ENCODE measurements at regions not wholly inside any gene's neighbourhood (a gene's known extent, or its start where the extent isn't known, plus 50 kb on each side); places are given as distances from the start of the nearest gene placed in this dataset.
A peak's percentile ranks its signal among the peaks of the same experiment; 100 is the strongest.

GRCh38 chr2:23286031-23286757 lies 98.8 kb upstream of the KLHL29 start:
- H3K4me3 ChIP-seq, result no peak overlapping the region
- H3K36me3 ChIP-seq (ENCODE audit: insufficient read depth in 1 of 2, low read depth in 1 of 2), result no peaks in the 10 kb centered on the region
- H3K4me1 ChIP-seq, result peaks cover 7% of the 10 kb centered on the region
- intact Hi-C loops (cut with DNase I), result no loop called here
- no peak for TF ChIP-seq CTCF (IDR thresholded peaks at IDR 0.05)
- H3K27me3 ChIP-seq (ENCODE audit: insufficient read depth in 3 of 3, low read length in 2 of 3), result no peaks in the 10 kb centered on the region
- H3K9me3 ChIP-seq, result no peaks in the 10 kb centered on the region
- WGBS, 3 donors, result 86 to 88% (median 87%) methylated on average over 6 of the region's 6 CpGs
- ATAC-seq (peak in 1 of 4 donors; percentile 10), DNase-seq (no peak)
- peak overlapping the region; percentile 57 for H3K27ac ChIP-seq

- intact Hi-C loops (cut with DNase I), result no loop called here
- DNase-seq (peak; percentile 70 to 80), ATAC-seq (peak; percentile 88 to 96 (median 92))
- no peak overlapping the region for H3K4me3 ChIP-seq
- H3K27ac ChIP-seq, result peak overlapping the region; percentile 57
- TF ChIP-seq CTCF (IDR thresholded peaks at IDR 0.05), result no peak
- WGBS, 3 donors, result 26 to 37% (median 32%) methylated on average over 6 of the region's 6 CpGs
- H3K4me1 ChIP-seq, result peaks cover 7% of the 10 kb centered on the region
- no peaks in the 10 kb centered on the region for H3K9me3 ChIP-seq
- H3K27me3 ChIP-seq (ENCODE audit: insufficient read depth in 3 of 3, low read length in 2 of 3), result no peaks in the 10 kb centered on the region
- no peaks in the 10 kb centered on the region for H3K36me3 ChIP-seq (ENCODE audit: insufficient read depth in 1 of 2, low read depth in 1 of 2)
Measured at GRCh38 chr2:23286758-23287704, 97.9 kb upstream of the KLHL29 start.

- H3K9me3 ChIP-seq, result no peaks in the 10 kb centered on the region
- no peak for ATAC-seq
Measured at GRCh38 chr2:23289671-23290070, 95.3 kb upstream of the KLHL29 start.

DNA sequence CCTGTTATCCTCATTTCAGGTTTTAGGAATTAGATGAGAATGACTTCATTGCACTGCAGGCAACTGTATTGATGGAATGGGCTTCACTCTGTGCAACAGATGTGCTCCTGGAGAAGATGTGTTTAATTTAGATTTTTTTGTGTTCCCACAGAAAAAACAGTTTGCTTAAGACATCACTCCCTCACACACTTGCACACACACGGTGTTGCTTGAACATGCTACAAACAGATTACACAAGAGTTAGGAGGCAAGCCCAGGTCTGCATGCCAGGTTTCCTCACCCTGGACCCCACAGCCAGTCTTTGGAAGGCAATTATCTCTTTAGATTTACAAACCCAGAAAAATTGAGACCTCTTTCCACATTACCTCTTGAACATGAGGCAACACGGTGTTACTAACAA lies 93.7 kb upstream of the KLHL29 start:
- peak in 3 of 4 donors; percentile 7 to 39 (median 29) for ATAC-seq
- no peak overlapping the region for H3K27ac ChIP-seq
- H3K9me3 ChIP-seq, result no peaks in the 10 kb centered on the region
- H3K27me3 ChIP-seq (ENCODE audit: insufficient read depth in 3 of 3, low read length in 2 of 3), result no peaks in the 10 kb centered on the region
- H3K4me3 ChIP-seq, result no peak overlapping the region
- peaks cover 7% of the 10 kb centered on the region for H3K4me1 ChIP-seq
- DNase-seq, result peak; percentile 60 to 63
- intact Hi-C loops (cut with DNase I), result no loop called here
- no peak for TF ChIP-seq CTCF (IDR thresholded peaks at IDR 0.05)
- no peaks in the 10 kb centered on the region for H3K36me3 ChIP-seq (ENCODE audit: insufficient read depth in 1 of 2, low read depth in 1 of 2)
- WGBS, 3 donors, result 31 to 42% (median 33%) methylated on average over 2 of the region's 2 CpGs

More at GRCh38 chr2:23289671-23290070, 95.3 kb upstream of the KLHL29 start:
- Histone ChIP-seq H3K27ac (no peak overlapping the region), H3K4me3 (no peak overlapping the region), H3K36me3 (ENCODE audit: insufficient read depth in 1 of 2, low read depth in 1 of 2) (no peaks in the 10 kb centered on the region), H3K4me1 (peaks cover 7% of the 10 kb centered on the region), H3K27me3 (ENCODE audit: insufficient read depth in 3 of 3, low read length in 2 of 3) (no peaks in the 10 kb centered on the region)
- intact Hi-C loops (cut with DNase I), result no loop called here
- WGBS, 3 donors, result 80 to 94% (median 81%) methylated on average over 2 of the region's 2 CpGs
- DNase-seq, result no peak
- no peak for TF ChIP-seq CTCF (IDR thresholded peaks at IDR 0.05)

Data from psoas muscle (tissue), 7 donors.